ENCODE measurements at regions not wholly inside any gene's neighbourhood (a gene's known extent, or its start where the extent isn't known, plus 50 kb on each side); places are given as distances from the start of the nearest gene placed in this dataset.
"Not testable (repeated sequence)": the region's sequence is repeated elsewhere in the genome, so short reads cannot be mapped to it uniquely, and the experiment has no call there.

GRCh38 chr9:80492221-80492620, 920.5 kb downstream of the TLE4 start:
- CTCF ChIA-PET: no interaction called here
- no peak for ATAC-seq (ENCODE audit: low read depth)
- H3K4me3 Mint-ChIP-seq: no peak overlapping the region
- H3K27ac Mint-ChIP-seq: no peak overlapping the region
- no peaks in the 10 kb centered on the region for H3K27me3 Mint-ChIP-seq
- DNase-seq: no peak
- no peak for TF ChIP-seq CTCF (IDR thresholded peaks at IDR 0.05)
- peaks cover 2% of the 10 kb centered on the region for H3K36me3 Mint-ChIP-seq (ENCODE audit: low read depth)
- H3K9me3 Mint-ChIP-seq: peaks cover 4% of the 10 kb centered on the region
- H3K4me1 Mint-ChIP-seq: no peaks in the 10 kb centered on the region
- POLR2A ChIA-PET: no interaction called here
- intact Hi-C loops (cut with micrococcal nuclease): no loop called here

- intact Hi-C loops (cut with micrococcal nuclease): no loop called here
- Mint-ChIP-seq H3K4me3 (no peak overlapping the region), H3K9me3 (peaks cover 4% of the 10 kb centered on the region), H3K27ac (no peak overlapping the region), H3K36me3 (ENCODE audit: low read depth) (peaks cover 2% of the 10 kb centered on the region), H3K27me3 (no peaks in the 10 kb centered on the region), H3K4me1 (no peaks in the 10 kb centered on the region)
- no peak for TF ChIP-seq CTCF (IDR thresholded peaks at IDR 0.05)
- ATAC-seq (ENCODE audit: low read depth) (no peak), DNase-seq (no peak)
- ChIA-PET POLR2A (no interaction called here), CTCF (no interaction called here)
These were observed 919.4 kb downstream of the TLE4 start for GRCh38 chr9:80491086-80491696.

DNA sequence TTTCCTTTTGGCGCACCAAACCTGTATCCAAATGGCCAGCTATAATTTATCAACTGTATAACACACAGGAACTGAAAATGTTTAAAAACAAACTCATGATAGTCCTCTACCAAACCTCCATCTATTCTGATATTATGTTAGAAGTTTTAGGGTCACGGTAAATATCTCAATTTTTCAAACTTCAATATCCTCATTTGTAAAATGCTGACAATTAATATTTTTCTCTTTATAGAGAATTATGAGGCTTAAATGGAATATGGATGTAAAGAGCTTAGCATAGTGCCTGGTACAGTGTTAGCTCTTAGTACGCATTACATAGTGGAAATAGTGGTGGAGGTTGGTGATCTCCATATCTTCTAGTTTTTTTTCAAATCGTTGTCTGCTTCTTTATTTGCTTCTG, 917.6 kb downstream of the TLE4 start:
- H3K4me3 Mint-ChIP-seq: no peak overlapping the region
- TF ChIP-seq CTCF (IDR thresholded peaks at IDR 0.05): no peak
- peaks cover 4% of the 10 kb centered on the region for H3K9me3 Mint-ChIP-seq
- CTCF ChIA-PET: no interaction called here
- ATAC-seq (ENCODE audit: low read depth): no peak
- peaks cover 2% of the 10 kb centered on the region for H3K36me3 Mint-ChIP-seq (ENCODE audit: low read depth)
- intact Hi-C loops (cut with micrococcal nuclease): no loop called here
- no peaks in the 10 kb centered on the region for H3K4me1 Mint-ChIP-seq
- no peak for DNase-seq
- H3K27ac Mint-ChIP-seq: no peak overlapping the region
- H3K27me3 Mint-ChIP-seq: no peaks in the 10 kb centered on the region
- POLR2A ChIA-PET: no interaction called here

GRCh38 chr9:80485420-80486250, 913.9 kb downstream of the TLE4 start:
- intact Hi-C loops (cut with micrococcal nuclease): no loop called here
- Mint-ChIP-seq H3K27ac (no peak overlapping the region), H3K4me3 (no peak overlapping the region), H3K9me3 (peaks cover 9% of the 10 kb centered on the region), H3K36me3 (ENCODE audit: low read depth) (peaks cover 16% of the 10 kb centered on the region), H3K4me1 (no peaks in the 10 kb centered on the region), H3K27me3 (no peaks in the 10 kb centered on the region)
- DNase-seq (no peak), ATAC-seq (ENCODE audit: low read depth) (no peak)
- no peak for TF ChIP-seq CTCF (IDR thresholded peaks at IDR 0.05)
- ChIA-PET CTCF (no interaction called here), POLR2A (no interaction called here)

DNA sequence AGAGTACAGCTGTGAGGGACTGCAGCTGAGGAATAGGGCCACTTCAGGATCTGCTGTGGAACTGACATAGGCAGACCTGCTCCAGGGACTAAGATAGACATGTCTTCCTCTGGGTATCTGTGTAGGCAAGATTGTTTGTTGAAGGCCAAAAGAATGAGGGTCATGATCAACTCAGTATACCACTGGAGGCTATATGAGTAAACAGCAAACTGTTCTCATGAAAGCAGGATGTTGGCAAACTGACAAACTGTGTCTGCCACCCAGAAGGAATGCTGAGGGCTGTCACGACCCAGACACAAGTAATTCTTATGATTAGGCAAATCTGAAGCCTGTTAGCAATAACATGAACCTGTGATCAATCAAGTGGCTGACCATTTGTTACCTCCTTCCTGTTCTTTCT, 910.5 kb downstream of the TLE4 start:
- Mint-ChIP-seq H3K9me3 (peaks cover 12% of the 10 kb centered on the region), H3K36me3 (ENCODE audit: low read depth) (peaks cover 20% of the 10 kb centered on the region)
- H3K27ac Mint-ChIP-seq; intact Hi-C loops (cut with micrococcal nuclease); ATAC-seq (ENCODE audit: low read depth); CTCF ChIA-PET; DNase-seq; H3K4me1 Mint-ChIP-seq; H3K4me3 Mint-ChIP-seq; POLR2A ChIA-PET; H3K27me3 Mint-ChIP-seq: not testable (repeated sequence)

Data from activated B cell treated with CpG ODN at 0.5 μM for 24 hours (primary cell).